ENCODE measurements at regions not wholly inside any gene's neighbourhood (a gene's known extent, or its start where the extent isn't known, plus 50 kb on each side); places are given as distances from the start of the nearest gene placed in this dataset.

DNA sequence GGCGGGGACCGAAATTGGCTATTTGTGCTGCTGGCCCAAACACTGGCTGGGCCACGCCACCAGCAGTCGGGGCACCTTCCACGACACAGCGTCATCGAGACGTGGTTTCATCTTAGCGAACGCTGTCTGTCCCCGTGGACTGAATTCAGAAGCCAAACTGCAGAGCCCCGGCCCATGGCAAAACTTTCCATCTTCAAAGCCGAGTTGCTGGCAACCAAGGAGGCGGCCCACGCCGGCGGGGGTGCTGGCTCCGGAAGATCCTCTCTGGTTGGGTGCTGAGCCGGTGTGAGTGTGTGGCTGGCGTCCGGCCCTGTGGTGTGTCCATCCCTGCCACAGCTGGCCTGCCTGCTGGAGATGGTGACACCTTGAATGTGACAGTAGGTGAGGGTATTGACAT lies 96.6 kb upstream of the ADRA2C start:
- TF ChIP-seq MXI1 (conservative IDR thresholded peaks at IDR 0.05; ENCODE audit: poor library complexity, severe bottlenecking) (no peak), EP300 (conservative IDR thresholded peaks at IDR 0.05; ENCODE audit: poor library complexity, severe bottlenecking) (no peak)
- TF ChIP-seq, protein P1, sequence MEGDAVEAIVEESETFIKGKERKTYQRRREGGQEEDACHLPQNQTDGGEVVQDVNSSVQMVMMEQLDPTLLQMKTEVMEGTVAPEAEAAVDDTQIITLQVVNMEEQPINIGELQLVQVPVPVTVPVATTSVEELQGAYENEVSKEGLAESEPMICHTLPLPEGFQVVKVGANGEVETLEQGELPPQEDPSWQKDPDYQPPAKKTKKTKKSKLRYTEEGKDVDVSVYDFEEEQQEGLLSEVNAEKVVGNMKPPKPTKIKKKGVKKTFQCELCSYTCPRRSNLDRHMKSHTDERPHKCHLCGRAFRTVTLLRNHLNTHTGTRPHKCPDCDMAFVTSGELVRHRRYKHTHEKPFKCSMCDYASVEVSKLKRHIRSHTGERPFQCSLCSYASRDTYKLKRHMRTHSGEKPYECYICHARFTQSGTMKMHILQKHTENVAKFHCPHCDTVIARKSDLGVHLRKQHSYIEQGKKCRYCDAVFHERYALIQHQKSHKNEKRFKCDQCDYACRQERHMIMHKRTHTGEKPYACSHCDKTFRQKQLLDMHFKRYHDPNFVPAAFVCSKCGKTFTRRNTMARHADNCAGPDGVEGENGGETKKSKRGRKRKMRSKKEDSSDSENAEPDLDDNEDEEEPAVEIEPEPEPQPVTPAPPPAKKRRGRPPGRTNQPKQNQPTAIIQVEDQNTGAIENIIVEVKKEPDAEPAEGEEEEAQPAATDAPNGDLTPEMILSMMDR (IDR thresholded peaks at IDR 0.05; ENCODE audit: poor library complexity, severe bottlenecking) = no peak

All from neural cell (in vitro differentiated cells).